ENCODE measurements at regions not wholly inside any gene's neighbourhood (a gene's known extent, or its start where the extent isn't known, plus 50 kb on each side); places are given as distances from the start of the nearest gene placed in this dataset.
"Not testable (repeated sequence)": the region's sequence is repeated elsewhere in the genome, so short reads cannot be mapped to it uniquely, and the experiment has no call there.

DNA sequence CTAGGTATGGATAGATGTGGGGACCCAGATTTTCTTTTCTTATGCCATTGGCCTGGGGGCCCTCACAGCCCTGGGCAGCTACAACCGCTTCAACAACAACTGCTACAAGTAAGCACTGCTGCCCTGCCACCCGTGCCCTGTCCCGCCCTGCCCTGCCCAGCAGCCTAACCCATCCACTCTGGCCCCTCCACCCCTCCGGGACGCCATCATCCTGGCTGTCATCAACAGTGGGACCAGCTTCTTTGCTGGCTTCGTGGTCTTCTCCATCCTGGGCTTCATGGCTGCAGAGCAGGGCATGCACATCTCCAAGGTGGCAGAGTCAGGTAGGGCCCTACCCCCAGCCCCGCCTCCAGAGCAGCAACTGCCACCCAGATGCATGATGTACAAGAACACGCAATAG is 521.3 kb downstream of the TP53TG3F start:
- not testable (repeated sequence) for TF ChIP-seq POLR2AphosphoS5 (IDR thresholded peaks at IDR 0.05; ENCODE audit: borderline replicate concordance, low read depth, low read length); EZH2 (IDR thresholded peaks at IDR 0.05)
